ENCODE measurements at regions not wholly inside any gene's neighbourhood (a gene's known extent, or its start where the extent isn't known, plus 50 kb on each side); places are given as distances from the start of the nearest gene placed in this dataset.

- Histone ChIP-seq H3K9me3 (replicated peaks) (peaks cover 2% of the 10 kb centered on the region), H3K4me1 (replicated peaks) (no peaks in the 10 kb centered on the region), H3K36me3 (no peaks in the 10 kb centered on the region), H3K4me3 (no peak overlapping the region), H3K27me3 (replicated peaks) (no peaks in the 10 kb centered on the region), H3K27ac (no peak overlapping the region)
- no peak for DNase-seq (ENCODE audit: low read depth in 1 of 2, low spot score in 2 of 2)
Observed at GRCh38 chr13:84137292-84137691, 255.0 kb upstream of the SLITRK1 start.

GRCh38 chr13:84136582-84136981 is 254.3 kb upstream of the SLITRK1 start:
- Histone ChIP-seq H3K27ac (no peak overlapping the region), H3K9me3 (replicated peaks) (peaks cover 2% of the 10 kb centered on the region), H3K27me3 (replicated peaks) (no peaks in the 10 kb centered on the region), H3K36me3 (no peaks in the 10 kb centered on the region), H3K4me3 (no peak overlapping the region), H3K4me1 (replicated peaks) (no peaks in the 10 kb centered on the region)
- no peak for DNase-seq (ENCODE audit: low read depth in 1 of 2, low spot score in 2 of 2)

- Histone ChIP-seq H3K27me3 (replicated peaks) (no peaks in the 10 kb centered on the region), H3K9me3 (replicated peaks) (peaks cover 5% of the 10 kb centered on the region; the same call in 1 of the 2 replicates), H3K27ac (no peak overlapping the region), H3K4me1 (replicated peaks) (no peaks in the 10 kb centered on the region), H3K4me3 (no peak overlapping the region), H3K36me3 (no peaks in the 10 kb centered on the region)
- DNase-seq (ENCODE audit: low read depth in 1 of 2, low spot score in 2 of 2) = no peak
Observed at GRCh38 chr13:84132491-84132890, 250.2 kb upstream of the SLITRK1 start.

GRCh38 chr13:84131249-84131648 is 249.0 kb upstream of the SLITRK1 start:
- no peaks in the 10 kb centered on the region for H3K27me3 ChIP-seq (replicated peaks)
- no peaks in the 10 kb centered on the region for H3K36me3 ChIP-seq
- H3K4me1 ChIP-seq (replicated peaks) = no peaks in the 10 kb centered on the region
- H3K9me3 ChIP-seq (replicated peaks) = peaks cover 5% of the 10 kb centered on the region
- no peak overlapping the region for H3K27ac ChIP-seq
- DNase-seq (ENCODE audit: low read depth in 1 of 2, low spot score in 2 of 2) = no peak
- no peak overlapping the region for H3K4me3 ChIP-seq

GRCh38 chr13:84130495-84131114 is 248.3 kb upstream of the SLITRK1 start:
- Histone ChIP-seq H3K27ac (no peak overlapping the region), H3K36me3 (no peaks in the 10 kb centered on the region), H3K4me3 (no peak overlapping the region), H3K4me1 (replicated peaks) (no peaks in the 10 kb centered on the region), H3K9me3 (replicated peaks) (peaks cover 5% of the 10 kb centered on the region; the same call in 1 of the 2 replicates), H3K27me3 (replicated peaks) (no peaks in the 10 kb centered on the region)
- DNase-seq (ENCODE audit: low read depth in 1 of 2, low spot score in 2 of 2) = no peak

GRCh38 chr13:84129966-84130365 is 247.7 kb upstream of the SLITRK1 start:
- Histone ChIP-seq H3K4me3 (no peak overlapping the region), H3K4me1 (replicated peaks) (no peaks in the 10 kb centered on the region), H3K27ac (no peak overlapping the region), H3K9me3 (replicated peaks) (peaks cover 5% of the 10 kb centered on the region; the same call in 1 of the 2 replicates), H3K36me3 (no peaks in the 10 kb centered on the region), H3K27me3 (replicated peaks) (no peaks in the 10 kb centered on the region)
- DNase-seq (ENCODE audit: low read depth in 1 of 2, low spot score in 2 of 2) = no peak

- Histone ChIP-seq H3K36me3 (no peaks in the 10 kb centered on the region), H3K27ac (no peak overlapping the region), H3K4me1 (replicated peaks) (no peaks in the 10 kb centered on the region), H3K27me3 (replicated peaks) (no peaks in the 10 kb centered on the region), H3K4me3 (no peak overlapping the region), H3K9me3 (replicated peaks) (peaks cover 3% of the 10 kb centered on the region; the same call in 1 of the 2 replicates)
- no peak for DNase-seq (ENCODE audit: low read depth in 1 of 2, low spot score in 2 of 2)
Observed at GRCh38 chr13:84127597-84128128, 245.4 kb upstream of the SLITRK1 start.

DNA sequence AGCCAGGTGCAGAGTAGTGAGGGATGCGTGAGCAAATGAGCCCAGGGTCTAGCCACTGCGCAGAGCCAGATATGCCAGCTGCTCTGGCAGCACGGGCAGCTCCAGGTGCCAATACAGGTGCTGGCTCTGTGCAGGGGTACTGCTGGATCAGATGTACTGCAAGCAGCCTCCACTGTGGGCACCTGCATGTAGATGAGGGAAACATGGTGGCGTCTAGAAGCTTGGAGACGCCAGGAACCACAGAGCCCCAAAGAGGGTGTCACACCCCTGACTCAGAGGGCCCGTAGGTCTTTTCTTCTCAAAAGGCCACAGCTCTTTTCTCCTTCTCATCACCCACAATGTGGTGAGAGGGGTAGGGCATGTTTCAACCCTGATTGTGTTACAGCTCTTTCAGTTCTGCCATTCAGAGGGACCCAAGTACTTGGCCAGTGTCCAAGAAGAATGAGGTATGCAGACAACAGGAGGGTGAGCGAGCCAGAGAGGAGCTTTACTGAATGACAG is 244.4 kb upstream of the SLITRK1 start:
- H3K9me3 ChIP-seq (replicated peaks) = peaks cover 3% of the 10 kb centered on the region; the same call in 1 of the 2 replicates
- no peak overlapping the region for H3K27ac ChIP-seq
- no peaks in the 10 kb centered on the region for H3K4me1 ChIP-seq (replicated peaks)
- no peaks in the 10 kb centered on the region for H3K36me3 ChIP-seq
- no peak for DNase-seq (ENCODE audit: low read depth in 1 of 2, low spot score in 2 of 2)
- no peak overlapping the region for H3K4me3 ChIP-seq
- H3K27me3 ChIP-seq (replicated peaks) = no peaks in the 10 kb centered on the region

GRCh38 chr13:84121456-84121855 is 239.2 kb upstream of the SLITRK1 start:
- H3K27me3 ChIP-seq (replicated peaks) = no peaks in the 10 kb centered on the region
- H3K36me3 ChIP-seq = no peaks in the 10 kb centered on the region
- no peaks in the 10 kb centered on the region for H3K4me1 ChIP-seq (replicated peaks)
- no peak overlapping the region for H3K27ac ChIP-seq
- no peak for DNase-seq (ENCODE audit: low read depth in 1 of 2, low spot score in 2 of 2)
- no peaks in the 10 kb centered on the region; the same call in 1 of the 2 replicates for H3K9me3 ChIP-seq (replicated peaks)
- no peak overlapping the region for H3K4me3 ChIP-seq

DNA sequence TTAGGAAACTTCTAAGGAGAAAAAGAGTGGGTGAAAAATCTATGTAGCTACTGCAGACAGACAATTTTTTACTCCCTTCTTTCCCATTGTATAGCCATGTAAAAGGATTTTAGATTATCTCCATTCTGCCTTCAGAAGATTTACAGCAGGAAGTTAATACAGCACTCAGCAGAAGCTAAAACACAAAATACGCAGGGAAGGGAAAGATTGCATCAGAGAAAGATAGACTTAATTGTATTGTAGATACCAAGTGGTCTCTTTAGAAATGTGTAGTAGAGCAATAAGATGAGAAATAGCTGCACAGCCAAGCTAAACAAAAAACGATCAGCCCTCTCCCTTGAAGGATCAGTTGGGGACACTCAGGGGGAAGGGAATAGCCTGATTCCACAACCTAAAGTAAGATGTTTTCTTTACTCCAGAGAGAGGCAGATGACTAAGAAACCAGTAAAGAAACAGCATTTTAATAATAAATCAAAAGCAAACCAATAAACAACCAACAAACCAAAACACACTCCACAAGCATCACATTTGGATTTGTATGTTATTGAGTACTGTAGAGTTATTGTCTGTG is 236.7 kb upstream of the SLITRK1 start:
- Histone ChIP-seq H3K27me3 (replicated peaks) (no peaks in the 10 kb centered on the region), H3K4me1 (replicated peaks) (no peaks in the 10 kb centered on the region), H3K27ac (no peak overlapping the region), H3K9me3 (replicated peaks) (0 out of 2 replicates have a peak, but pooled peaks cover 2% of the 10 kb centered on the region), H3K4me3 (no peak overlapping the region), H3K36me3 (no peaks in the 10 kb centered on the region)
- no peak for DNase-seq (ENCODE audit: low read depth in 1 of 2, low spot score in 2 of 2)

DNA sequence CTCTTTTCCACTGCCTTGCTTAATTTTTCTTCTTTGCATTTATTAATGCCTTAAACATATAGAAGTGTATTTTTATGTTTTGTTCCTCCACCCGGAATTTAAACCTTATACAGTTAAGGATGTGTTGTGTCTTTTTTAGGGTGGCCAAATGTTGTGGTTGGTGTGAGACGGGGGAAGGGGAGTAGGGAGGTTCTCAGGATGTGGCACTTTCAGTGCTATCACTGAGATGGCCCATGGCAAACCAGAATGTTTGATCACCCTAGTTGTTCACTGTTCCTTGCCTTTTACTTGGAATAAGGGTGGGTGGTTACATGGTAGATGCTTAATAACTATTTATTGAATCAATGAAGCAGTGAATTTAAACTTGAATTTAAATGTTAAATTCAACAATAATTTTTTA is 216.0 kb upstream of the SLITRK1 start:
- Histone ChIP-seq H3K36me3 (no peaks in the 10 kb centered on the region), H3K4me3 (no peak overlapping the region), H3K9me3 (replicated peaks) (0 out of 2 replicates have a peak, but pooled peaks cover 4% of the 10 kb centered on the region), H3K27me3 (replicated peaks) (no peaks in the 10 kb centered on the region), H3K4me1 (replicated peaks) (no peaks in the 10 kb centered on the region), H3K27ac (no peak overlapping the region)
- no peak for DNase-seq (ENCODE audit: low read depth in 1 of 2, low spot score in 2 of 2)

DNA sequence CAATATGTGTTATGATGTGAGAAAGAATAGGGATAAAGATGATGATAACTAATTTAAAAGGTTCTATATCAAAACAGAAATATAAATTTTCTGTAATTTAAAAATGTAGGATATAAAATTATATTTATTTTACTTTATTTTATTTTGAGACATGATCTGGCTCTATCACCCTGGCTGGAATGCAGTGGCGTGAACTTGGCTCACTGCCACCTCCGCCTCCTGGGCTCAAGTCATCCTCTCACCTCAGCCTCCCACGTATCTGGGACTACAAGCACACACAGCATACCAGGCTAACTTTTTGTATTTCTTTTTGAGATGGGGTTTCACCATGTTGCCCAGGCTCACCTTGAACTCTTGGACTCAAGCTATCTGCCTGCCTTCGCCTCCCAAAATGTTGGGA is 214.9 kb upstream of the SLITRK1 start:
- no peaks in the 10 kb centered on the region for H3K4me1 ChIP-seq (replicated peaks)
- no peak for DNase-seq (ENCODE audit: low read depth in 1 of 2, low spot score in 2 of 2)
- H3K36me3 ChIP-seq = no peaks in the 10 kb centered on the region

DNA sequence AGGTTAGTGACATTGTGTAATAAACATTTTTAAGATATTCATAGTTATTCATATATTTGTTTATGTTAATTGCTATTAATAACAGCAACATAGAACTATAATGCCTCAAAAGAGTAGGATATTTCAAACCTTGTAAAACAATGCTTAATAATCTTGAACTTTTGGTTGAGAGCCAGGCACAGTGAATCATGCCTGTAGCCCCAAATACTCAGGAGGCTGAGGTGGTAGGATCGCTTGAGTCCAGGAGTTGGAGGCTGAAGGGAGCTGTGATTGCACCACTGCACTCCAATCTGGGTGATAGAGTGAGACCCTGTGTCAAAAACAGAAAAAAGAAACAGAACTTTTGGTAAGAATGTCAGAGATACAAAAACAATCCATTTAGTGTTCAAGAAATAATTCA is 213.9 kb upstream of the SLITRK1 start:
- Histone ChIP-seq H3K4me1 (replicated peaks) (no peaks in the 10 kb centered on the region), H3K36me3 (no peaks in the 10 kb centered on the region), H3K27ac (no peak overlapping the region), H3K27me3 (replicated peaks) (no peaks in the 10 kb centered on the region), H3K4me3 (no peak overlapping the region), H3K9me3 (replicated peaks) (0 out of 2 replicates have a peak, but pooled peaks cover 3% of the 10 kb centered on the region)
- no peak for DNase-seq (ENCODE audit: low read depth in 1 of 2, low spot score in 2 of 2)

More for the DNA sequence above, 214.9 kb upstream of the SLITRK1 start:
- no peak overlapping the region for H3K4me3 ChIP-seq
- H3K27me3 ChIP-seq (replicated peaks) = no peaks in the 10 kb centered on the region
- H3K27ac ChIP-seq = no peak overlapping the region
- H3K9me3 ChIP-seq (replicated peaks) = 0 out of 2 replicates have a peak, but pooled peaks cover 3% of the 10 kb centered on the region

DNA sequence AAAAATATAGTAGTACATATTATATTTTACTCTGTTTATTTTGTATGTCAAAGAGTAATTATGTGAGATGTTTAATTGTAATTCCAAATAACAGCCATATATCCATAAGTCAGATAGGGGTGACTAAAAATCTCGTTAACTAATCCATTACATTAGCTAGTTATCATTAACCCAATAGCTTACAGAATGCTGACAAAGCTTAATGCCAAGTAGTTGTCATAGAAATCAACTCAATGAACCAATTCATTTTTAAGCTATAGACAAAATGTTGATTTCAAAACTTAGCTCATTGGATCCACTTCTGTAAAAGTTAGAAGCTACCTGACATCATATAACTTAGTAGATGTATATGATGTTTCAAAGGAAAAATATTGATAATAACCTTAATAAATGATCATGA is 206.7 kb upstream of the SLITRK1 start:
- Histone ChIP-seq H3K4me1 (replicated peaks) (no peaks in the 10 kb centered on the region), H3K27ac (no peak overlapping the region), H3K36me3 (no peaks in the 10 kb centered on the region), H3K9me3 (replicated peaks) (peaks cover 3% of the 10 kb centered on the region; the same call in 1 of the 2 replicates), H3K4me3 (no peak overlapping the region), H3K27me3 (replicated peaks) (no peaks in the 10 kb centered on the region)
- no peak for DNase-seq (ENCODE audit: low read depth in 1 of 2, low spot score in 2 of 2)
